ENCODE measurements at regions not wholly inside any gene's neighbourhood (a gene's known extent, or its start where the extent isn't known, plus 50 kb on each side); places are given as distances from the start of the nearest gene placed in this dataset.

GRCh38 chr4:163748449-163748848 is 254.0 kb downstream of the TMA16 start:
- H3K4me3 ChIP-seq (ENCODE audit: low read depth, low read length), result no peak overlapping the region
- DNase-seq (ENCODE audit: low read depth), result peak; percentile 21
- TF ChIP-seq CTCF (conservative IDR thresholded peaks at IDR 0.05; ENCODE audit: low read depth, low read length), result no peak

DNA sequence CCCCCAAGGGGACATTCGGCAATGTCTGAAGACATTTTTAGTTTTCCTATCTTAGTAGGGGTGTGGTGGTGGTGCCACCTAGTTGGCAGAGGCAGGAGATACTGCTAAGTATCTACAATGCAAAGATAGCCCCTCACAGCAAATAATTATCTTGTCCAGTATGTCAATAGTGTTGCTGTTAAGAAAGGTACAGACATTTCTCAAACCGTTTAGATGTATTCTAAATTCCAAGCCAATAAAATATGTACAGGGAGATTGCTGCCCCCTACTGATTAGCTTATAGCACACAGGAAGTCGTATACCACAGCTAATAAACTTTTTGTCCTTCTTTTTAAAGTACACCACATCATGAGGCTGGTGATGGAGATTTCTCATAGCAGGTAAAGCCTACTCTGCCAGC is 260.5 kb downstream of the TMA16 start:
- TF ChIP-seq CTCF (conservative IDR thresholded peaks at IDR 0.05; ENCODE audit: low read depth, low read length), result peak; percentile 55
- no peak overlapping the region for H3K4me3 ChIP-seq (ENCODE audit: low read depth, low read length)
- peak; percentile 63 for DNase-seq (ENCODE audit: low read depth)

GRCh38 chr4:163757219-163757618 is 262.7 kb downstream of the TMA16 start:
- DNase-seq (ENCODE audit: low read depth), result no peak
- H3K4me3 ChIP-seq (ENCODE audit: low read depth, low read length), result no peak overlapping the region
- TF ChIP-seq CTCF (conservative IDR thresholded peaks at IDR 0.05; ENCODE audit: low read depth, low read length), result no peak

DNA sequence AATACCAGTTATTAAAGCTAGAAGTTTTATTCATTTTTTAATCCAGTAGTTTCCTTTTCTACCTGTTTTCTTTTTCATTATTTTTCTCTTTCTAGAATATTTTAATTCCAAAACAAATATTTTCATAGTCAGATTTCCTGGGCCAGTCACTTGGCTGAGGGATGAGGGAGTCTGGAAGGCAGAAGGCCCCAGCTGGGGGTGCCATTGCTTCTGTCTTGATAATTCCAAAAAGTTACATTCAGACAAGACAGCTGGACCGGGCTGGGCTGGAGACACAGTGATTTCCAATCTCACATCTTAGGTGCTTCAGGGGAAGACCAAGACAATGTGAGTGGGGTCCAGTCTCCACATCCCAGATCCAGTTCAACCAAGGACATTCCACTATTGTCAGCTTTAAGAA is 263.5 kb downstream of the TMA16 start:
- H3K4me3 ChIP-seq (ENCODE audit: low read depth, low read length), result no peak overlapping the region
- TF ChIP-seq CTCF (conservative IDR thresholded peaks at IDR 0.05; ENCODE audit: low read depth, low read length), result no peak
- DNase-seq (ENCODE audit: low read depth), result no peak

DNA sequence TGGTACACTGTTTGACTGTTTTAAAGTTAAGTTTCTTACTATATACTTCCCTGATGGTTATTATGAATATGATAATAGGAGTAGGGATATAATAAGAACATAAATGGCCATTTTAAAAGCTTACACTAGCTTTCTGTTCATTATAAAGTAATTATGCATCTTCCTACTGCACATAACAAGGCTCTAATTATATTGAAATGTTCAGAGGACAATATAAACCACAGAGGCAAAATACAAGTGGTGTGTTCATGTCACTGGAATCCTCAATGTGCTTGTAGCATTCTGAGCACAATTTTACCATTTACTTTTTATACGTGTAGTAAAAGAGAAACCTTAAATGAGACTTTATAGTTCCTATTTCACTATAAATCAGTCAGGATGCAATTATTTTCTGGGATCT is 268.3 kb downstream of the TMA16 start:
- no peak overlapping the region for H3K4me3 ChIP-seq (ENCODE audit: low read depth, low read length)
- no peak for DNase-seq (ENCODE audit: low read depth)
- no peak for TF ChIP-seq CTCF (conservative IDR thresholded peaks at IDR 0.05; ENCODE audit: low read depth, low read length)

GRCh38 chr4:163764569-163764968 is 270.1 kb downstream of the TMA16 start:
- H3K4me3 ChIP-seq (ENCODE audit: low read depth, low read length), result no peak overlapping the region
- no peak for TF ChIP-seq CTCF (conservative IDR thresholded peaks at IDR 0.05; ENCODE audit: low read depth, low read length)
- DNase-seq (ENCODE audit: low read depth), result no peak

DNA sequence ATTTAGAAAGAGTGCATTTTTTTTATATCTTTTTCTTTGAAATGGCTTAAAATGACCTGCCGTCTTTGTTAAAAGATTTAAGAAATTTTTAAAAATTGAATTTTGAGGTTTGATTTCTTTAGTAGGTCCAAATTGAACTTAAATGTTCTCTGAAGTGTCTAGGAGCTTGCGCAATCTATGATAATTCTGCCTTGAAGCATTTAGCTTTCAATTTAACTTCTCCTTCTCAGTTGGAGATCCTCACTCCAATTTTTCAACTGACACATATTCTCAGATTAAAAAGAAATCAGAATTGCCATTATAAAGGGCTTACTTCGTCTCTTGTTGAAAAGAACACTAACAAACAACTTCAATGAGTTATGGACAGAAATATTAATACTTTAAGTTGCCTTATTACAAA is 273.5 kb downstream of the TMA16 start:
- DNase-seq (ENCODE audit: low read depth), result no peak
- no peak overlapping the region for H3K4me3 ChIP-seq (ENCODE audit: low read depth, low read length)
- TF ChIP-seq CTCF (conservative IDR thresholded peaks at IDR 0.05; ENCODE audit: low read depth, low read length), result no peak
